Heart left ventricle (tissue), 16 donors: ENCODE measurements at regions not wholly inside any gene's neighbourhood (a gene's known extent, or its start where the extent isn't known, plus 50 kb on each side); places are given as distances from the start of the nearest gene placed in this dataset.

Experiments used
- ATAC-seq, 4 donors: fragments of 200-7000 bp; cut with Tn5 transposase; one replicate each; pipeline ENCODE4 v1.9.1; 2020 to 2022; ENCODE audit warnings: moderate library complexity in 4 of 4, mild to moderate bottlenecking in 3 of 4, moderate number of reproducible peaks in 1 of 4
- DNase-seq, 5 donors: peaks; one replicate each; pipeline ENCODE4 v3.0.0-alpha.2; 2020
- H3K27ac ChIP-seq, 12 donors: fragments of 200-600 bp; sonication (generic) in 4 of 12; one replicate each; pipeline versions ENCODE4 v1.5.0 to v1.8.0; 2016 to 2022; ENCODE audit warnings: mild to moderate bottlenecking in 2 of 12
- H3K27me3 ChIP-seq, 9 donors: fragments of 200-600 bp; sonication (generic) in 2 of 9; one replicate each; pipeline versions ENCODE4 v1.5.1 to v1.8.0; 2016 to 2022; ENCODE audit warnings: mild to moderate bottlenecking in 3 of 9
- H3K36me3 ChIP-seq, 9 donors: fragments of 200-600 bp; sonication (generic) in 2 of 9; one replicate each; pipeline versions ENCODE4 v1.5.0 to v1.8.0; 2018 to 2022; ENCODE audit warnings: mild to moderate bottlenecking in 2 of 9
- H3K4me1 ChIP-seq, 12 donors: fragments of 200-600 bp; sonication (generic) in 4 of 12; one replicate each; pipeline versions ENCODE4 v1.5.0 to v1.8.0; 2016 to 2022; ENCODE audit warnings: mild to moderate bottlenecking in 3 of 12
- H3K4me3 ChIP-seq, 12 donors: fragments of 200-600 bp; sonication (generic) in 4 of 12; one replicate each; pipeline versions ENCODE4 v1.5.0 to v1.8.0; 2017 to 2022; ENCODE audit warnings: mild to moderate bottlenecking in 9 of 12, moderate library complexity in 4 of 12
- H3K9me3 ChIP-seq, 12 donors: fragments of 200-600 bp; sonication (generic) in 4 of 12; one replicate each; pipeline versions ENCODE4 v1.5.0 to v1.8.0; 2016 to 2022; ENCODE audit warnings: mild to moderate bottlenecking in 1 of 12
- CTCF ChIP-seq, 12 donors: fragments of 200-600 bp; sonication (generic) in 4 of 12; IDR thresholded peaks; one replicate each; pipeline versions ENCODE4 v1.5.0 to v1.8.0; 2018 to 2022; ENCODE audit warnings: antibody characterized with exemption in 12 of 12, mild to moderate bottlenecking in 5 of 12
- POLR2A ChIP-seq, 2 donors: fragments of 450-650 bp; IDR thresholded peaks; one replicate each; pipeline ENCODE4 v1.6.1; 2017; ENCODE audit warnings: antibody characterized with exemption in 2 of 2, mild to moderate bottlenecking in 2 of 2, moderate library complexity in 2 of 2
- WGBS, 4 donors: extraction: QIAGEN DNeasy Blood & Tissue Kit in 2 of 4; methylation state at CpG; one replicate each; pipeline versions ENCODE4 v1.1.5 to v1.1.7; 2013 to 2018; 5-methylcytosine and 5-hydroxymethylcytosine counted together
- intact Hi-C, 10 donors: fragments of 100-400 bp; cut with DNase I; formaldehyde crosslinking; loops; one replicate each; pipeline versions ENCODE4 v1.11.1 to v1.14.2; 2022
- donor health status: ischemic (EF 13 %, LVEDD 7.1; RV severe dilation, severe dysfunction).
- donor health status: healthy with polysubstance abuse.
- donor health status: DM: no; HTN: yes; CAD: no.
- donor health status: DM: no; HTN: no; CAD: no.
- donor health status: ischemic (EF 25% LVEDD 6.9; RV normal size, moderate dysfunction).
- donor health status: ischemic (EF 25% LVEDD 5.7; RV mildly dilated, moderate dysfunction).
- donor health status: healthy.
- donor health status: DM: yes; HTN: yes; CAD: no.
- donor health status: ischemic (EF 35%, LVEDD 5.7; RV mildly dilated, moderate dysfunction).
- donor health status: nonischemic (EF 11% LVEDD 7.7; RV severe dilation, severe dysfunction).
- donor health status: DM: yes; HTN: yes; CAD: no.
- donor health status: PGD.
- donor health status: ischemic (EF 29% LVEDD 5.4; RV normal size, mild dysfunction).
- donor health status: nonischemic (EF 23%, LVEDD 6.1; RV moderate dilation, normal function).

GRCh38 chr2:56001947-56002346, 78.4 kb upstream of the EFEMP1 start:
- DNase-seq: no peak
- intact Hi-C loops: no loop called here
- Histone ChIP-seq H3K27me3 (no peaks in the 10 kb centered on the region), H3K4me3 (no peak overlapping the region), H3K36me3 (no peaks in the 10 kb centered on the region), H3K4me1 (peaks cover 0 to 2% (median 0%) of the 10 kb centered on the region in 12 donors), H3K27ac (peak overlapping the region in 2 of 12 donors; percentile 2 to 23), H3K9me3 (no peaks in the 10 kb centered on the region)
- no peak for TF ChIP-seq POLR2A (IDR thresholded peaks at IDR 0.05)
- ATAC-seq: peak in 1 of 4 donors; percentile 46
- 29 to 42% (median 36%) methylated on average over 1 of the region's 1 CpG for WGBS, 4 donors

- peaks cover 0 to 6% (median 0%) of the 10 kb centered on the region in 9 donors for H3K27me3 ChIP-seq
- peak overlapping the region in 5 of 12 donors; percentile 1 to 61 (median 43) for H3K27ac ChIP-seq
- no peaks in the 10 kb centered on the region for H3K36me3 ChIP-seq
- H3K4me3 ChIP-seq: no peak overlapping the region
- peaks cover 0 to 14% (median under 1%) of the 10 kb centered on the region in 12 donors for H3K4me1 ChIP-seq
- WGBS, 4 donors: 13 to 19% (median 16%) methylated on average over 8 of the region's 8 CpGs
- peak; percentile 51 to 62 (median 58) for DNase-seq
- no peak for TF ChIP-seq POLR2A (IDR thresholded peaks at IDR 0.05)
- TF ChIP-seq CTCF (IDR thresholded peaks at IDR 0.05): no peak
- no peaks in the 10 kb centered on the region for H3K9me3 ChIP-seq
- intact Hi-C loops: loop anchor here in 6 of 10 donors (1.0 to 5.0 kb wide), 5 partner anchors 237 to 292 kb away; no protein-coding TSS in a partner anchor
- peak; percentile 51 to 97 (median 84) for ATAC-seq
Measured at GRCh38 chr2:56008661-56009431, 85.3 kb upstream of the EFEMP1 start.

- H3K36me3 ChIP-seq: no peaks in the 10 kb centered on the region
- H3K27ac ChIP-seq: peak overlapping the region in 2 of 12 donors; percentile 1 to 46
- DNase-seq: no peak
- peak in 2 of 4 donors; percentile 41 to 58 for ATAC-seq
- no peaks in the 10 kb centered on the region for H3K9me3 ChIP-seq
- H3K27me3 ChIP-seq: peaks cover 0 to 6% (median 0%) of the 10 kb centered on the region in 9 donors
- WGBS, 4 donors: 35 to 39% (median 38%) methylated on average over 3 of the region's 3 CpGs
- intact Hi-C loops: loop anchor here (1.0 to 5.0 kb wide), 6 partner anchors 233 to 293 kb away; no protein-coding TSS in a partner anchor
- H3K4me3 ChIP-seq: no peak overlapping the region
- no peak for TF ChIP-seq POLR2A (IDR thresholded peaks at IDR 0.05)
- peak; percentile 25 to 69 (median 57) for TF ChIP-seq CTCF (IDR thresholded peaks at IDR 0.05)
- H3K4me1 ChIP-seq: peaks cover 0 to 22% (median 3%) of the 10 kb centered on the region in 12 donors
Measured at GRCh38 chr2:56009758-56010458, 86.3 kb upstream of the EFEMP1 start.

GRCh38 chr2:56011624-56012023, 88.0 kb upstream of the EFEMP1 start:
- Histone ChIP-seq H3K36me3 (no peaks in the 10 kb centered on the region), H3K4me3 (no peak overlapping the region), H3K4me1 (peaks cover 0 to 27% (median 3%) of the 10 kb centered on the region in 12 donors), H3K27ac (no peak overlapping the region), H3K27me3 (peaks cover 0 to 6% (median 0%) of the 10 kb centered on the region in 9 donors), H3K9me3 (no peaks in the 10 kb centered on the region)
- DNase-seq (no peak), ATAC-seq (no peak)
- WGBS, 4 donors: 88 to 90% (median 89%) methylated on average over 4 of the region's 4 CpGs
- intact Hi-C loops: loop anchor here in 7 of 10 donors (5.0 kb wide), 3 partner anchors 234 to 294 kb away; no protein-coding TSS in a partner anchor
- TF ChIP-seq CTCF (IDR thresholded peaks at IDR 0.05) (no peak), POLR2A (IDR thresholded peaks at IDR 0.05) (no peak)
